GM19328 (cell line): ENCODE measurements at regions not wholly inside any gene's neighbourhood (a gene's known extent, or its start where the extent isn't known, plus 50 kb on each side); places are given as distances from the start of the nearest gene placed in this dataset.
"Not testable (repeated sequence)": the region's sequence is repeated elsewhere in the genome, so short reads cannot be mapped to it uniquely, and the experiment has no call there.

Experiments
- ATAC-seq: cut with Tn5 transposase; IDR thresholded peaks from one replicate; pipeline ENCODE4 v1.9.1; 2021; ENCODE audit warnings: mild to moderate bottlenecking, moderate library complexity; ENCODE audit not compliant: unreplicated experiment

DNA sequence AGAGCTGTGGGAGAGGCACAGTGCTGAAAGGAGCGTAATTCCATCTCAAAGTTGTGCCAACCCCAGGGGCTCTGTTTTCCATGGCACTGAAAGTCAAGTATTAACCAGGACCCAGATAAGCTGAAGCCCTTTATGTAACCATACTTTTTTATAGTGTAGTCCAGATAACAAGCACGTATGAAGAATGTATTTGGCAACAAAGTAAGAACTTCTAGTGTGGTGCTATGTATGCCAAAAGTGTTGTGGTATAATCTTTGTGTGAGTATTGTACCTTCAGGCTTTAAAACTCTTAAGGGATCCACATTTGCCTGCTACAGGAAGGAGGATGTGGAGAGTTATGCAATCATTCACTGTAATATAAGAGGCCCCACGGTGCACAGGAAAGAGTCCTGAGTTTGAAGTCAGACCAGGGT, 129.4 kb downstream of the IBTK start:
- ATAC-seq: no peak

DNA sequence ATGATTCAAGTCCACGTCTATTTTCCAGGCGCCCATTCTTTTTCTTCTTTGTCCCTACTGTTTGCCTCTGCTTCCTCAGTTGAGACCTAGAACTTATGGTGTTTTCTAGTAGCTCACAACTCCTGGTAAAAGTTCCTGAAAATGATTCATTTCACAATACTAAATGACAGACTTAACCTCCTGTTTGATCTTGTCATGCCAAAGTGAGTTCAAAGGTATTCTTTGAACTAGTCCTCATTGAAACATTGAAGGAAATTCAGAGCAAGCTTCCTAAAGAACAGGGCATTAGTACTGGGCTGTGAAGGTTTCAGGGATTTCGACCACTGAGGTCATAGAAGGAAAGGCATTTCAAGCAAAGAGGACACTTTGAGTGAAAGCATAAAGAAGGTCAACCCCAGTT, 132.8 kb downstream of the IBTK start:
- ATAC-seq: no peak

DNA sequence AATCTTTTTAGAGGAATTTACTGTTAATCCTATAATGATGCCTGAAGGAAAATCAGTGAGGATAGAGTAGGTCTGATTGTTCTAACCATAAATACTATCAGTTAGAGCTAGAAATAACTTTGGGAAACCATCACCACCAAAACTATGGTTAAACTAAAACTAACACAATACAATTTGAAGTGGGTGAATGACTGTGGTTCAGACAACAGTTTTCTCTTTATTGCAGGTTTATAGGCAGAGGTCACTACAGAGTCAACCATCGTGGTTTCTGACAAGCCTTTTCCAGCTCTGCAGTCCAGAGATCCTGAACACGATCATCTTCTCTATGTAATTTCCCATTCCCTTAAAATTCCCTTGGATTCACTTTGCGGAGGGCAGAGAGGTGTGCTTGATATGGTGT, 134.3 kb downstream of the IBTK start:
- ATAC-seq: no peak

GRCh38 chr6:82111818-82112217, 135.7 kb downstream of the IBTK start:
- ATAC-seq: no peak

DNA sequence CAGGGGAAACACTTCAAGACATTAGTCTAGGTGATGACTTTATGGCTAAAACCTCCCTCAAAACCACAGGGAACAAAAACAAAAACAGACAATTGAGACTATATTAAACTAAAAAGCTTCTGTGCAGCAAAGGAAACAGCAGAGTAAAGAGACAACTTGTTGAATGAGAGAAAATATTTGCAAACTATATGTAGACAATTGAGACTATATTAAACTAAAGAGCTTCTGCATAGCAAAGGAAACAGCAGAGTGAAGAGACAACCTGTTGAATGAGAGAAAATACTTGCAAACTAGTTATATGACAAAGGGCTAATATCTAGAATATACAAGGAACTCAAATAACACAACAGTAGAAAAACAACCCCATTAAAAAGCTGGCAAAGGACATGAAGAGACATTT, 136.4 kb downstream of the IBTK start:
- ATAC-seq: no peak

- ATAC-seq: not testable (repeated sequence)
Measured at GRCh38 chr6:82103171-82103570, 144.4 kb downstream of the IBTK start.

DNA sequence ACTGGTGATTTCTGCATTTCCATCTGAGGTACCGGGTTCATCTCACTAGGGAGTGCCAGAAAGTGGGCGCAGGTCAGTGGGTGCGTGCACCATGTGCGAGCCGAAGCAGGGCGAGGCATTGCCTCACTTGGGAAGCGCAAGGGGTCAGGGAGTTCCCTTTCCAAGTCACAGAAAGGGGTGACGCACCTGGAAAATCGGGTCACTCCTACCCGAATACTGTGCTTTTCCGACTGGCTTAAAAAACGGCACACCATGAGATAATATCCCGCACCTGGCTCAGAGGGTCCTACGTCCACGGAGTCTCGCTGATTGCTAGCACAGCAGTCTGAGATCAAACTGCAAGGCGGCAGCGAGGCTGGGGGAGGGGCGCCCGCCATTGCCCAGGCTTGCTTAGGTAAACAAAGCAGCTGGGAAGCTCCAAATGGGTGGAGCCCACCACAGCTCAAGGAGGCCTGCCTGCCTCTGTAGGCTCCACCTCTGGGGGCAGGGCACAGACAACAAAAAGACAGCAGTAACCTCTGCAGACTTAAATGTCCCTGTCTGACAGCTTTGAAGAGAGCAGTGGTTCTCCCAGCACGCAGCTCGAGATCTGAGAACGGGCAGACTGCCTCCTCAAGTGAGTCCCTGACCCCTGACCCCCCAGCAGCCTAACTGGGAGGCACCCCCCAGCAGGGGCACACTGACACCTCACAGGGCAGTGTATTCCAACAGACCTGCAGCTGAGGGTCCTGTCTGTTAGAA, 146.0 kb downstream of the IBTK start:
- ATAC-seq: not testable (repeated sequence)

GRCh38 chr6:82100763-82101162, 146.8 kb downstream of the IBTK start:
- ATAC-seq: not testable (repeated sequence)

GRCh38 chr6:82097676-82098075, 149.9 kb downstream of the IBTK start:
- no peak for ATAC-seq

GRCh38 chr6:82095091-82095490, 152.5 kb downstream of the IBTK start:
- no peak for ATAC-seq

GRCh38 chr6:82094166-82094806, 153.3 kb downstream of the IBTK start:
- no peak for ATAC-seq

GRCh38 chr6:82088978-82089771, 158.4 kb downstream of the IBTK start:
- ATAC-seq: no peak

- ATAC-seq: no peak
Measured at GRCh38 chr6:82086944-82087343, 160.6 kb downstream of the IBTK start.

DNA sequence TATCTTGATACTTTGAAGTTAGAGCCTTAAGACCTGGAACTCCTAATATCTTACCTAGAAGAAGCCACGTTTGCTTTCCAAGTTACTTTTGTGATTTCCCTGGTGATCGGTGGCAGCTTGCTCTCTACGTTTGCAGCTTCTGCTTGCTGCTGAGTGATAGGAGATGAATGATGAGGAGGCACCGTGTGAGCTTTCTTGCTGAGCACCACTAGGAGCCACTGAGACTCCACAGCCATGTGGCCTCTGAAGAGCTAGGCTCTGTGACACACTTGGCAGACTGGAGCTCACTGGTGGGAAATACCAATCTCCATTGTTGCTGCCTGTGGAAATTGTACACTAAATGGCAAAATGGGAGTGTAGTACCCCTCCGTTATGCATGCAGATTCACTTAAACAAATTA, 161.8 kb downstream of the IBTK start:
- ATAC-seq: no peak

- no peak for ATAC-seq
Measured at GRCh38 chr6:82084324-82084920, 163.1 kb downstream of the IBTK start.

DNA sequence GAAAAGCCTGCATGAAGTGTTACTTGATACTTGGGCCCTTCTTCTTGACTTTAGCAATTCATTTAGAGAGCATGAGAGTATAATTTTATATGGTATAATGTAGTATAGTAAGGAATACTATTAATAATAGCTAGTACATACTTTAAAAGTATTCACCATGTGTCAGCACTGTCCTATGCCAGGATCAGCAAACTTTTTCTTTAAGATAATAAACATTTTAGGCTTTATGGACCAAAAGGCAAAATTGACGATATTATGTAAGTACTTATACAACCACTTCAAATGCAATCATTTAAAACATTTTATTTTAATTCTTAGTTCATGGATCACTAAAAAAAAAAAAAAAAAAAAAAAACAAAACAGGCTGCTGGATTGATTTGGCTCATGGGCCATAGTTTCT, 163.9 kb downstream of the IBTK start:
- no peak for ATAC-seq

DNA sequence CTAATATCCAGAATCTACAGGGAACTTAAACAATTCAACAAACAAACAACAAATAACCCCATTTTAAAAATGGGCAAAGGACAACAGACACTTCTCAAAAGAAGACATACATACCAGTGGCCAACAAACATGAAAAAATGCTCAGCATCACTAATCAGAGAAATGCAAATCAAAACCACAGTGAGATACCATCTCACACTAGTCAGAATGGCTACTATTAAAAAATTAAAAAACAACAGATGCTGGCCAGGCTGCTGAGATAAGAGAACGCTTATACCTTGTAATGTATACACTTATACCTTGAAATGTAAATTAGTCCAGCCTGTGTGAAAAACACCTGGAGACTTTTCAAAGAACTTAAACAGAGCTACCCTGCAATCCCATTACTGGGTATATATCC, 166.8 kb downstream of the IBTK start:
- no peak for ATAC-seq

DNA sequence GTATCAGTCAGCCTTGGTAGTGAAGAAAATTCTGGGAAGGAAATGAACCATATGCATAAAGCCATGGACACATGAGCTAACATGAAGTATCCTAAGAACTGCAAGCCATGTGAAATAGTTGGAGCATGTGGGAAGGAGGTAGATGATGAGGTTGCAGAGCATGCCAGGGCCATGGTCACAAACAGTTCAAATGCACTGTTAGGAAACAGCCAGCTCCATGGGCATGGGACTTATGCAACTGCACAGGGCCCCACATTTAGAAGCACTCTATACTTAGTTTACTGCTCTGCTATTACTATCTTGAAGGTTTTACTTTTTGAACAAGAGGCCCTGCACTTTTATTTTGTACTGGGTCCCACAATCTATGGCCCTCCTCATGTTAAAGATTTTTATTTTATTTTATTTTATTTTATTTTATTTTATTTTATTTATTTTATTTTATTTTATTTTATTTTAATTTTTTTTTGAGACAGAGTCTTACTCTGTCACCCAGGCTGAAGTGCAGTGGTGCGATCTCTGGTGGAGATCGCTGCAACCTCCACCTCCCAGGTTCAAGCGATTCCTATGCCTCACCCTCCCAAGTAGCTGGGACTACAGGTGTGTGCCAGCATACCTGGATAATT, 169.1 kb downstream of the IBTK start:
- ATAC-seq: no peak

DNA sequence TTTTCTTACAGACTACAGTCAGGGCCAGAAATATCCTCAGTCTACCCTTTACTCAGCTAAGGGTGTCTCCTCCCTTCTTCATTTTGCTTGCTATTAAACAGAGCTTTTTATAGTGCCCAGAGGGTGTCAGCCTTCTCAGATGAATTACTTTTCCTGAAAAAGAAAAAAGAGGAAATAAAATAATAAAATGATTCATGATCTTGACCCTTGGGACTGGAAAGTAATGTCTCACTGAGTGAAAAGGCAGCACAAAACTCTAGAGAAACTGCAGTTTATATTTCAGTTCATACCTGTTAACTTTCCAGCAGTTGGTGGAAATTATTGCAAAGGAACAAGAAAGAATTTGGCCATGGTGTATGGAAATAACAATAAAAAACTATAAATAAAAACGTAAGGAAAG, 170.6 kb downstream of the IBTK start:
- no peak for ATAC-seq

- no peak for ATAC-seq
Measured at GRCh38 chr6:82074556-82074955, 173.0 kb downstream of the IBTK start.

- ATAC-seq: no peak
Measured at GRCh38 chr6:82073484-82073883, 174.1 kb downstream of the IBTK start.
